ENCODE measurements at regions not wholly inside any gene's neighbourhood (a gene's known extent, or its start where the extent isn't known, plus 50 kb on each side); places are given as distances from the start of the nearest gene placed in this dataset.

GRCh38 chr19:27901078-27901477 lies 1311.9 kb downstream of the UQCRFS1 start:
- TF ChIP-seq CTCF (IDR thresholded peaks at IDR 0.05), result no peak
- TF ChIP-seq POLR2AphosphoS5 (IDR thresholded peaks at IDR 0.05), result no peak
- no peak for TF ChIP-seq POLR2A (IDR thresholded peaks at IDR 0.05)
